Liver (tissue), 8 donors: ENCODE measurements at regions not wholly inside any gene's neighbourhood (a gene's known extent, or its start where the extent isn't known, plus 50 kb on each side); places are given as distances from the start of the nearest gene placed in this dataset.

Experiments
- DNase-seq: peaks from one replicate; pipeline ENCODE4 v3.0.0-alpha.2; 2017; ENCODE audit warnings: low spot score
- H3K27ac ChIP-seq, 2 donors: one replicate each; pipeline ENCODE4 v1.7.0; 2013; ENCODE audit warnings: inconsistent platforms in 2 of 2, low read length in 2 of 2, control low read depth in 1 of 2, low read depth in 1 of 2, mild to moderate bottlenecking in 1 of 2
- H3K27me3 ChIP-seq, 4 donors: one replicate each; pipeline versions ENCODE4 v1.6.1 to v1.7.0; 2013; ENCODE audit warnings: low read length in 3 of 4, inconsistent platforms in 1 of 4, mild to moderate bottlenecking in 1 of 4, moderate library complexity in 1 of 4; ENCODE audit not compliant: control insufficient read depth in 4 of 4, insufficient read depth in 4 of 4
- H3K36me3 ChIP-seq, 4 donors: one replicate each; pipeline versions ENCODE4 v1.6.1 to v1.7.0; 2013; ENCODE audit warnings: low read length in 3 of 4, mild to moderate bottlenecking in 3 of 4, low read depth in 1 of 4, moderate library complexity in 1 of 4; ENCODE audit not compliant: control insufficient read depth in 4 of 4, insufficient read depth in 3 of 4
- H3K4me1 ChIP-seq, 4 donors: one replicate each; pipeline versions ENCODE4 v1.6.1 to v1.7.0; 2013; ENCODE audit warnings: low read length in 3 of 4, mild to moderate bottlenecking in 3 of 4, moderate library complexity in 1 of 4; ENCODE audit not compliant: control insufficient read depth in 4 of 4, insufficient read depth in 4 of 4
- H3K4me3 ChIP-seq, 3 donors: one replicate each; pipeline versions ENCODE4 v1.6.1 to v1.7.0; 2013; ENCODE audit warnings: low read length in 3 of 3, control low read depth in 1 of 3, low read depth in 1 of 3, mild to moderate bottlenecking in 1 of 3
- H3K9ac ChIP-seq, 2 donors: one replicate each; pipeline ENCODE4 v1.7.0; 2013; ENCODE audit warnings: low read length in 2 of 2, mild to moderate bottlenecking in 2 of 2, moderate library complexity in 2 of 2, control low read depth in 1 of 2, low read depth in 1 of 2
- H3K9me3 ChIP-seq, 4 donors: one replicate each; pipeline versions ENCODE4 v1.6.1 to v1.7.0; 2013; ENCODE audit warnings: low read length in 3 of 4; ENCODE audit not compliant: control insufficient read depth in 4 of 4
- ATF3 ChIP-seq: IDR thresholded peaks from 2 replicates; pipeline ENCODE4 v1.6.1; 2016; ENCODE audit warnings: antibody characterized with exemption
- CTCF ChIP-seq: fragments of 150-350 bp; IDR thresholded peaks from 2 replicates; pipeline ENCODE4 v1.5.1; 2017; ENCODE audit warnings: improper control_type of control experiment, low read depth, low read length; ENCODE audit not compliant: missing input control
- EGR1 ChIP-seq, 2 donors: IDR thresholded peaks; 2 replicates each; pipeline ENCODE4 v1.6.1; 2016 to 2018; ENCODE audit warnings: antibody characterized with exemption in 2 of 2, low read depth in 2 of 2
- FOXA2 ChIP-seq: IDR thresholded peaks from 2 replicates; pipeline ENCODE4 v1.6.1; 2016; ENCODE audit warnings: antibody characterized with exemption
- GABPA ChIP-seq, 2 donors: IDR thresholded peaks in 1 of 2; conservative IDR thresholded peaks in 1 of 2; 2 replicates each; pipeline ENCODE4 v1.6.1; 2016; ENCODE audit warnings: antibody characterized with exemption in 2 of 2, mild to moderate bottlenecking in 1 of 2, moderate library complexity in 1 of 2
- HNF4G ChIP-seq: IDR thresholded peaks from 2 replicates; pipeline ENCODE4 v1.6.1; 2016; ENCODE audit warnings: antibody characterized with exemption
- JUND ChIP-seq, 2 donors: IDR thresholded peaks; 2 replicates each; pipeline ENCODE4 v1.6.1; 2016; ENCODE audit warnings: antibody characterized with exemption in 2 of 2
- NR2F2 ChIP-seq: IDR thresholded peaks from 2 replicates; pipeline ENCODE4 v1.6.1; 2016; ENCODE audit warnings: antibody characterized with exemption
- RAD21 ChIP-seq, 2 donors: IDR thresholded peaks; 2 replicates each; pipeline ENCODE4 v1.6.1; 2016; ENCODE audit warnings: antibody characterized with exemption in 2 of 2, mild to moderate bottlenecking in 2 of 2
- RXRA ChIP-seq, 2 donors: IDR thresholded peaks; 2 replicates each; pipeline ENCODE4 v1.6.1; 2017 to 2018; ENCODE audit warnings: antibody characterized with exemption in 2 of 2, mild to moderate bottlenecking in 1 of 2
- SP1 ChIP-seq: IDR thresholded peaks from 2 replicates; pipeline ENCODE4 v1.6.1; 2018; ENCODE audit warnings: antibody characterized with exemption, mild to moderate bottlenecking
- TAF1 ChIP-seq: conservative IDR thresholded peaks from 2 replicates; pipeline ENCODE4 v1.6.1; 2016; ENCODE audit warnings: antibody characterized with exemption, mild to moderate bottlenecking
- YY1 ChIP-seq: IDR thresholded peaks from 2 replicates; pipeline ENCODE4 v1.6.1; 2016; ENCODE audit warnings: antibody characterized with exemption, mild to moderate bottlenecking
- ZBTB33 ChIP-seq: IDR thresholded peaks from 2 replicates; pipeline ENCODE4 v1.6.1; 2016; ENCODE audit warnings: antibody characterized with exemption
- WGBS: extraction: QIAGEN DNeasy Blood & Tissue Kit; methylation state at CpG from one replicate; pipeline ENCODE4 v1.1.7; 2013; 5-methylcytosine and 5-hydroxymethylcytosine counted together
- TF ChIP-seq, protein P1 (sequence below): IDR thresholded peaks from 2 replicates; pipeline ENCODE4 v1.6.1; 2016; ENCODE audit warnings: antibody characterized with exemption
- TF ChIP-seq, protein P2 (sequence below): IDR thresholded peaks from 2 replicates; pipeline ENCODE4 v1.6.1; 2016; ENCODE audit warnings: antibody characterized with exemption, mild to moderate bottlenecking
- donor health status: healthy.
- donor health status: healthy.
- donor health status: healthy.
- donor health status: healthy.
- donor health status: healthy.

DNA sequence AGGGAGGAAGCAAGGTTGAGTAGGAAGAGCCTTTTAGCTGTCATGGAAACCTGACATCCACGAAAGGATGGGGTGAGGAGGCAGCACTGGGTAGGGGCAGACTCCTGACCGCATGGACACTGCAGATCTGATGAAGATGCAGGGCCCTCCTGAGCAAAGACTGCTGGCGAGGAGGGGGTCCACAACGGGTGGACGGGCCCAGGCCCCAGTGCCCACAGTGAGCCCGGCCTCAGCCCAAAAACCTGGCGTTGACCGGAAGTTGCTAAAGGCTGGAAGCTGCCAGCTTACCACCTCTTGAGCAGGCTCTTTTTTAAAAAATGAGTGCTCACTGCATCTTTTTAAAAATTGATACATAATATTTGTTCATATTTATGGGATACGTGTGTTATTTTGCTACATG is 247.3 kb downstream of the SH3BP4 start:
- Histone ChIP-seq H3K27me3 (peaks cover 0 to 3% (median 0%) of the 10 kb centered on the region in 4 donors), H3K4me1 (no peaks in the 10 kb centered on the region), H3K9ac (no peak overlapping the region), H3K27ac (no peak overlapping the region), H3K4me3 (no peak overlapping the region), H3K9me3 (no peaks in the 10 kb centered on the region), H3K36me3 (no peaks in the 10 kb centered on the region)
- DNase-seq, result no peak
- no peak for TF ChIP-seq ZBTB33
- no peak for TF ChIP-seq FOXA2
- TF ChIP-seq, protein P1, sequence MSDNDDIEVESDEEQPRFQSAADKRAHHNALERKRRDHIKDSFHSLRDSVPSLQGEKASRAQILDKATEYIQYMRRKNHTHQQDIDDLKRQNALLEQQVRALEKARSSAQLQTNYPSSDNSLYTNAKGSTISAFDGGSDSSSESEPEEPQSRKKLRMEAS, result no peak
- TF ChIP-seq YY1, result no peak
- TF ChIP-seq RXRA (IDR thresholded peaks at IDR 0.05), result no peak
- TF ChIP-seq CTCF, result no peak
- TF ChIP-seq EGR1 (IDR thresholded peaks at IDR 0.05; ENCODE audit: low read depth in 2 of 2), result no peak
- TF ChIP-seq, protein P2, sequence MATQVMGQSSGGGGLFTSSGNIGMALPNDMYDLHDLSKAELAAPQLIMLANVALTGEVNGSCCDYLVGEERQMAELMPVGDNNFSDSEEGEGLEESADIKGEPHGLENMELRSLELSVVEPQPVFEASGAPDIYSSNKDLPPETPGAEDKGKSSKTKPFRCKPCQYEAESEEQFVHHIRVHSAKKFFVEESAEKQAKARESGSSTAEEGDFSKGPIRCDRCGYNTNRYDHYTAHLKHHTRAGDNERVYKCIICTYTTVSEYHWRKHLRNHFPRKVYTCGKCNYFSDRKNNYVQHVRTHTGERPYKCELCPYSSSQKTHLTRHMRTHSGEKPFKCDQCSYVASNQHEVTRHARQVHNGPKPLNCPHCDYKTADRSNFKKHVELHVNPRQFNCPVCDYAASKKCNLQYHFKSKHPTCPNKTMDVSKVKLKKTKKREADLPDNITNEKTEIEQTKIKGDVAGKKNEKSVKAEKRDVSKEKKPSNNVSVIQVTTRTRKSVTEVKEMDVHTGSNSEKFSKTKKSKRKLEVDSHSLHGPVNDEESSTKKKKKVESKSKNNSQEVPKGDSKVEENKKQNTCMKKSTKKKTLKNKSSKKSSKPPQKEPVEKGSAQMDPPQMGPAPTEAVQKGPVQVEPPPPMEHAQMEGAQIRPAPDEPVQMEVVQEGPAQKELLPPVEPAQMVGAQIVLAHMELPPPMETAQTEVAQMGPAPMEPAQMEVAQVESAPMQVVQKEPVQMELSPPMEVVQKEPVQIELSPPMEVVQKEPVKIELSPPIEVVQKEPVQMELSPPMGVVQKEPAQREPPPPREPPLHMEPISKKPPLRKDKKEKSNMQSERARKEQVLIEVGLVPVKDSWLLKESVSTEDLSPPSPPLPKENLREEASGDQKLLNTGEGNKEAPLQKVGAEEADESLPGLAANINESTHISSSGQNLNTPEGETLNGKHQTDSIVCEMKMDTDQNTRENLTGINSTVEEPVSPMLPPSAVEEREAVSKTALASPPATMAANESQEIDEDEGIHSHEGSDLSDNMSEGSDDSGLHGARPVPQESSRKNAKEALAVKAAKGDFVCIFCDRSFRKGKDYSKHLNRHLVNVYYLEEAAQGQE, result no peak
- TF ChIP-seq SP1, result no peak
- TF ChIP-seq TAF1, result no peak
- TF ChIP-seq JUND (IDR thresholded peaks at IDR 0.05), result no peak
- 91% methylated on average over 9 of the region's 9 CpGs for WGBS

- DNase-seq, result no peak
- H3K36me3 ChIP-seq, result no peaks in the 10 kb centered on the region
Measured at GRCh38 chr2:235200216-235200615, 248.4 kb downstream of the SH3BP4 start.

More at GRCh38 chr2:235200216-235200615, 248.4 kb downstream of the SH3BP4 start:
- H3K9me3 ChIP-seq, result peaks cover 0 to 3% (median 0%) of the 10 kb centered on the region in 4 donors
- peaks cover 0 to 6% (median 0%) of the 10 kb centered on the region in 4 donors for H3K27me3 ChIP-seq
- H3K4me3 ChIP-seq, result no peak overlapping the region
- H3K4me1 ChIP-seq, result no peaks in the 10 kb centered on the region
- no peak overlapping the region for H3K27ac ChIP-seq
- H3K9ac ChIP-seq, result no peak overlapping the region
- 61% methylated on average over 2 of the region's 2 CpGs for WGBS
- TF ChIP-seq SP1, result no peak
- no peak for TF ChIP-seq TAF1
- no peak for TF ChIP-seq JUND (IDR thresholded peaks at IDR 0.05)
- no peak for TF ChIP-seq YY1
- no peak for TF ChIP-seq GABPA (IDR thresholded peaks at IDR 0.05 in 1 of 2, conservative IDR thresholded peaks at IDR 0.05 in 1 of 2)
- TF ChIP-seq CTCF, result no peak
- TF ChIP-seq, protein P2, result no peak
- TF ChIP-seq ATF3, result no peak
- TF ChIP-seq RAD21 (IDR thresholded peaks at IDR 0.05), result no peak
- TF ChIP-seq NR2F2, result no peak
- TF ChIP-seq RXRA (IDR thresholded peaks at IDR 0.05), result no peak
- no peak for TF ChIP-seq HNF4G
